Activated T-helper 1 cell treated with Interleukin-2 at 50 U/mL for 16 hours (primary cell): ENCODE measurements at regions not wholly inside any gene's neighbourhood (a gene's known extent, or its start where the extent isn't known, plus 50 kb on each side); places are given as distances from the start of the nearest gene placed in this dataset.
"Not testable (repeated sequence)": the region's sequence is repeated elsewhere in the genome, so short reads cannot be mapped to it uniquely, and the experiment has no call there.

Experiments used
- DNase-seq: peaks from one replicate; pipeline ENCODE4 v3.0.0-alpha.2; 2020; ENCODE audit warnings: low read depth

DNA sequence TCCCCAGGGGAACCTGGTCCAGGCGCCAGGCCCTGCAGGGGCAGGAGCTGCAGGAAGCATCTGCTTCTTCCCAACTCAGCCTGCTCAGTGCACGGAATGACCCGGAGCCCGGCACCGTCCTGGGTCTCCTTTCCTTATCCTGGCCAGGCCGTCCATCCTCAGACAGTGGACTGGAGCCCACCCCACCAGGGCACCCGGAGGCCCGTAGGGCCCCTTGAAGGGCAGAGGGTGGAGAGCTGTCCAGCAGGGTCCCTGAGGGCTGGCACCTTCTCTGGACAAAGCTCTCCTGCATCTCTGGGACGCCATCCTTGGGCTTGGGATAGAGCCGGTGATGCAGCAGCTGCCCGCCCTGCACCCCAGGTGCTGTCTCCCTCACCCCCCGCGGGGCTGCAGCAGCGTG is 207.9 kb downstream of the TMEM121 start:
- not testable (repeated sequence) for DNase-seq

GRCh38 chr14:105736331-105736730 is 209.9 kb downstream of the TMEM121 start:
- DNase-seq = not testable (repeated sequence)

- DNase-seq = no peak
Measured at GRCh38 chr14:105737504-105738246, 211.3 kb downstream of the TMEM121 start.

GRCh38 chr14:105738638-105739037 is 212.3 kb downstream of the TMEM121 start:
- no peak for DNase-seq

- no peak for DNase-seq
Measured at GRCh38 chr14:105739331-105740102, 213.1 kb downstream of the TMEM121 start.

GRCh38 chr14:105740272-105740671 is 213.9 kb downstream of the TMEM121 start:
- not testable (repeated sequence) for DNase-seq

DNA sequence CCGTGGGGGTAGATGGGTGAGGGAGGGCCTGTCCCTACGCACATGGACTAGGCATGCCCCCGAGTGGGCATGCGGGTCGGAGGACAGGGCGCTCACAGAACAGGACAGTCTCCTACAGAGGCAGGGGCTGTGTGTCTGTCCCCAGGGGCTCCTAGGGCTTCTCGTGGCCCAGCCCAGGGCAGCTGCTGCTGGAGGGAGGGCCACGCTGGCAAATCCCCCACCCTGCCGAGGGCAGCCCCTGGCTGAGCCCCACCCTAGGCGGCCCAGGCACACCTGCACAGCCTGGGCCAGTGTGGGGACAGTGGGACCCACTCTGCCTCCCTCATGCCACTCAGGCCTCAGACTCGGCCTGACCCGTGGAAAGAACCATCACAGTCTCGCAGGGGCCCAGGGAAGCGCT is 214.6 kb downstream of the TMEM121 start:
- DNase-seq = not testable (repeated sequence)

- not testable (repeated sequence) for DNase-seq
Measured at GRCh38 chr14:105741707-105742530, 215.5 kb downstream of the TMEM121 start.

GRCh38 chr14:105742531-105742848 is 216.1 kb downstream of the TMEM121 start:
- DNase-seq = no peak

DNA sequence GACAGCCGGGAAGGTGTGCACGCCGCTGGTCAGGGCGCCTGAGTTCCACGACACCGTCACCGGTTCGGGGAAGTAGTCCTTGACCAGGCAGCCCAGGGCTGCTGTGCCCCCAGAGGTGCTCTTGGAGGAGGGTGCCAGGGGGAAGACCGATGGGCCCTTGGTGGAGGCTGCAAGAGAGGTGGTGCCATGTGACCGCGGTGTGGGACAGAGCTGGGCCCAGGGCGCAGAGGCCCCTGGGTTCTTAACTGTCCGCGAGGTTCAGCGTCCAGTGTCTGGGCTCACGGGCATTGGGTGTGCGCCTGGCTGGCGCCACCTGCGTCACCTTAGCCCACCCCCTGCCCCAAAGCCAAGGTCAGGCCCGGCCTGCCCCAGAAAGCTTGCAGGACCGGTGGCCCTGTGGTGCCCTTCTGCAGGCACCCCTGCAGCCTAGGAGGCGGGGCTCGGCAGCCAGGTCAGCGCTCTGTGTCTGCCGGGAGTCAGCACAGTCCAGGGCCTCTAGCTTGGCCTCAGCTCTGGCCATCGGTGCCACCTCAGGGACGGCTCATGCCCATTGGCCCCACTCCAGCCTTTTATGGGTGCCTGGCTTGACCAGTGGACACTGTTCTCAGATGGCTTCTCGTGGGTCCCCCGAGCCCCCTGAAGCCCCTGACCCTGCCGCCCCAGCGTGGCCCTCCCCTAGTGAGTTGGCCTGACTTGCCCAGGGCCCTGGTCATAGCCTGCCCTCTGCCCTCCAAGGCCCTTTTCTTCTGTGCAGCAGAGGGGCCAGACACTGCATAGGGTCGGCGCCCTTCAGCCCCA is 216.7 kb downstream of the TMEM121 start:
- DNase-seq = not testable (repeated sequence)

DNA sequence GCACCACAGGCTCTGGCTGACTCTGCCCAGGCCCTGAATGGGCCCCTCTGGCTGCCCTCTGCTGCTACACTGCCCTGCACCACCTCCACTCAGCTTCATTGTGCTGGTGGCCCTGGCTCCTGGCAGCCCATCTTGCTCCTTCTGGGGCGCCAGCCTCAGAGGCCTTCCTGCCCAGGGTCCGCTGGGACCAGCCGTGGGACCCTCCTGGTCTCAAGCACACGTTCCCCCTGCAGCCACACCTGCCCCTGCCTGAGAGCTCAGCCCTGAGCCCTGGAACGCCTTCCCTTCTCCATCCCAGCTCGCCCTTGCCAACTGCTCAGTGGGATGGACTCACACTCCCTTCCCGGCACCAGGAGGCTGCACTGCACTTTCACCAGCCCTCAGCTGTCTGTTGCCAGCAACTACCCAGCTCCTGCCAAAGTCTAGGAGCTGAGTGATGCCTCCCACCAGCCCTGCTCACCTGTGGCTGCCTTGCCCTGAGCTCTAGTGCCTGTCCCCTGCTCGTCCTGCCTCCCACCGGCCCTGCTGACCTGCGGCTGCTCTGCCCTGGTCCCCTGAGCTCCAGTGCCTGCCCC is 217.9 kb downstream of the TMEM121 start:
- not testable (repeated sequence) for DNase-seq

GRCh38 chr14:105745433-105746123 is 219.2 kb downstream of the TMEM121 start:
- no peak for DNase-seq

DNA sequence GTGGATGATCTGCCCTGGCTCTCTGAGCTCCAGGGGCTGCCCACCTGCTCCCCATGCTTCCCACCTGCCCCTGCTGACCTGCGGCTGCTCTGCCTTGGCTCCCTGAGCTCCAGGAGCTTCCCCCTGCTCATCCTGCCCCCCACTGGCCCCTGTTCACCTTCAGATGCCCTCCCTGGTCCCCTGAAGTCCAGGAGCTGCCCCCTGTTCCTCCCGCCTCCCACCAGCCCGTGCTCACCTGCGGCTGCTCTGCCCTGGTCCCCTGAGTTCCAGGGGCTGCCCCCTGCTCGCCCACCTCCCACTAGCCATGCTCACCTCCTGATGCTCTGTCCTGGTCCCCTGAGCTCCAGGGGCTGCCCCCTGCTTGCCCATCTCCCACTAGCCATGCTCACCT is 219.7 kb downstream of the TMEM121 start:
- DNase-seq = no peak

DNA sequence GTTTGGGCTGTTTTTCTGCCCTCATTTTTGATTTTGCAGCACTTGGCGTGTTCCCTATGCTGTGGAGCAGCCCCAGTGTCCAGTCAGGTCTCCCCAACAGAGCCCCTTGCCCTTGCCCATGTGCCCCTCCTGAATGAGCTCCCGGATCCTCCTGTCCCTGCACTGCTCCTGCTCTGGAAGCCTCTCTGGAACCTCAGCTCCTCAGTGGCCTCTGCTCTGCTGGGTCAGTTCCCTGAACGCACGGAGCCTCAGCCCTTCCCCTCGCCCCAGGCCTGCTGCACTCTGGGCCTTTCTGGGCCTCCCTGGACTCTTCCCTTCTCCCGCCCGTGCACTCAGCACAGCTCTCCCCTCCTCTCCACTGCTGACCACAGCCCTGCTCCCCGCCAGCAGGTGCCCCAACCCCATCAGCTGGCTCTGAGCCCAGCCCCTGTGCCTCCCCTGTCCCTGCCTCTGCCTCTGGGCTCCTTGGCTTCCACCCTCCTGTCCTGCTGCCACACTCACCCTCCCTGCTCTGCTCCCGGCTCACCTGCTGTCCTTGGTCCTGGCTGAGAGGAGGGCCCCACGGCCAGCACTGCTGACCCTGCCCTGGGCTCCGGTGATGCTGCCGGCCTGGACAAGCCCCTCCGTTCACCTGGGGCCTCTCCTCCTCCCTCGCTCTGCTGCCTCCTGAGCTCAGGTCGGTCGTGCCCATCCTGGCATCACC is 220.6 kb downstream of the TMEM121 start:
- DNase-seq = not testable (repeated sequence)

GRCh38 chr14:105747503-105748203 is 221.3 kb downstream of the TMEM121 start:
- DNase-seq = not testable (repeated sequence)

DNA sequence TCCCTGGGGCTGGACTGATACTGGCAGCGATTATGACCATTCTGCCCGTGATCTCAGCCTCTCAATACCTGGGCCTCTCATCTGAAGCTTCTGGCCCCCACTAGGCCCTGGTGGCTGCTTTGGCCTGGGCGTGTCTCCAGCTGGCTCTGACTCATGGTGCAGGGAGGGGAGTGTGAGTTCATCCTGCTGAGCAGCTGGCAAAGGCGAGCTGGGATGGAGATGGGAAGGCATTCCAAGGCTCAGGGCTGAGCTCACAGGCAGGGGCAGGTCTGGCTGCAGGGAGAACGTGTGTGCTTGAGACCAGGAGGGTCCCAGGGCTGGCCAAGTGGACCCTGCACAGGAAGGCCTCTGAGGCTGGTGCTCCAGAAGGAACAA is 221.8 kb downstream of the TMEM121 start:
- DNase-seq = no peak

DNA sequence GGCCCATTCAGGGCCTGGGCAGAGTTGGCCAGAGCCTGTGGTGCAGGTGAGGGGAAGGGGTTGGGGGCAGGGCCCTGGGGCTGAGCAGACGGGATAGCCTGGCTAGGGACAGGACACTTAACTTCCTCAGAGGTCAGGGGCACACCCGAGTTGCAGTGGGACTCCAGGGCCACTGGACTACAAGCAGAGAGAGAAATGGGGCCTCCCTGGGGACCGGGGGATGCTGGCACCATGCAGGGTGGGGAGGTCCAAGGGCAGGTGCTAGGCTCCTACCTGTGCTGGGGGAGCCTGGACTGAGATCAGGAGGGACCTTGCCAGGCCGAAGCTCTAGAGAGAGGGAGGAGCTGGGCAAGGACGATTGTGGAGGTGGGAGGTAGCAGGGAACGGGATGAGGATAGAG is 222.3 kb downstream of the TMEM121 start:
- not testable (repeated sequence) for DNase-seq

DNA sequence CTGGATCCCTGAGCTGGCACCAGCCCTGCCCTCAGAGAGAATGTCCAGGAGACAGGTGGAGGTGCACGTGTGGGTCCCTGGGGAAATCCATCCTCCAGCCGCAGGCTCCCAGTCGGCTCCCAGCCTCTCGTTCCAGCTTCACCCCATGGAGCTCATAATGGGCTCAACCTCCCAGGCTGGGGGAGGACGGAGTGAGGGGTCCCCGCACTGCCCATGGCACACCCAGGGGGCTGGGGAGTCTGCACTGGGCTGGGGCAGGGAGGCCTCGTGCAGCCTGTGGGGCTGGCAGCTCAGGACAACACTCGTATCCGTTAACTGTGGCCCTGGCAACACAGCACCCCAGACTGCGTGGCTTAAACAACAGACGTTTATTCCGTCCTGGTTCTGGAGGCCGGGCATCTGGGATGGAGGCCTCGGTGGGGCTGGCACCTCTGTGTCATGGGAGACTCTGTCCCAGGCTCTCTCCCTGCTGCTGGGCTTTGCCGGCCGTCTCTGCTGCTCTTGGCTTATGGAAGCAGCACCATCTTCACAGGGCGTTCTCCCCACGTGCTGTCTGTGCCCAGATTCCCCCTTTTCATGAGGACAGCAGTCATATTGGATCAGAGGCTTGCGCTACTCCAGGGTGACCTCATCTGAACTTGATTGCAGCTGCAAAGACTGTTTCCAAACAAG is 223.6 kb downstream of the TMEM121 start:
- DNase-seq = not testable (repeated sequence)

GRCh38 chr14:105751291-105751751 is 224.9 kb downstream of the TMEM121 start:
- DNase-seq = not testable (repeated sequence)
